Nucleus accumbens (tissue), 56 donors: ENCODE measurements at regions not wholly inside any gene's neighbourhood (a gene's known extent, or its start where the extent isn't known, plus 50 kb on each side); places are given as distances from the start of the nearest gene placed in this dataset.
"Not testable (repeated sequence)": the region's sequence is repeated elsewhere in the genome, so short reads cannot be mapped to it uniquely, and the experiment has no call there.

Source experiments
- DNase-seq, 56 donors: peaks; one replicate each; lab custom pipeline; 2025; lab: John Stamatoyannopoulos, UW

GRCh38 chr10:87603196-87603595 is 56.5 kb upstream of the PAPSS2 start:
- no peak for DNase-seq

GRCh38 chr10:87603769-87604168 is 55.9 kb upstream of the PAPSS2 start:
- DNase-seq: no peak

GRCh38 chr10:87605628-87606251 is 53.9 kb upstream of the PAPSS2 start:
- DNase-seq: peak in 13 of 56 donors; percentile 1 to 55 (median 9)

- peak in 1 of 56 donors; percentile 1 for DNase-seq
Observed at GRCh38 chr10:87608756-87609155, 50.9 kb upstream of the PAPSS2 start.

- DNase-seq: not testable (repeated sequence)
Observed at GRCh38 chr10:87609563-87609962, 50.1 kb upstream of the PAPSS2 start.
